Tibial nerve (tissue), 4 donors: ENCODE measurements at regions not wholly inside any gene's neighbourhood (a gene's known extent, or its start where the extent isn't known, plus 50 kb on each side); places are given as distances from the start of the nearest gene placed in this dataset.

Experiments
- DNase-seq, 2 donors: peaks; one replicate each; pipeline ENCODE4 v3.0.0-alpha.2; 2019; ENCODE audit warnings: low spot score in 2 of 2
- H3K27ac ChIP-seq, 4 donors: fragments of 200-600 bp; sonication (generic) in 3 of 4; one replicate each; pipeline ENCODE4 v1.5.1; 2017 to 2019; ENCODE audit warnings: mild to moderate bottlenecking in 1 of 4
- H3K27me3 ChIP-seq, 2 donors: fragments of 200-600 bp; sonication (generic) in 1 of 2; one replicate each; pipeline versions ENCODE4 v1.5.1 to v1.6.0; 2017 to 2019
- H3K36me3 ChIP-seq, 3 donors: fragments of 200-600 bp; sonication (generic); one replicate each; pipeline ENCODE4 v1.5.1; 2018 to 2019
- H3K4me1 ChIP-seq, 4 donors: fragments of 200-600 bp; sonication (generic) in 3 of 4; one replicate each; pipeline ENCODE4 v1.5.1; 2017 to 2019
- H3K4me3 ChIP-seq, 4 donors: fragments of 200-600 bp; sonication (generic) in 3 of 4; one replicate each; pipeline ENCODE4 v1.5.1; 2017 to 2019; ENCODE audit warnings: mild to moderate bottlenecking in 1 of 4, moderate library complexity in 1 of 4
- H3K9me3 ChIP-seq, 4 donors: fragments of 200-600 bp; sonication (generic) in 3 of 4; one replicate each; pipeline ENCODE4 v1.5.1; 2017 to 2019
- EP300 ChIP-seq, 2 donors: sonication (generic); formaldehyde crosslinking; IDR thresholded peaks; one replicate each; pipeline ENCODE4 v1.6.1; 2017; ENCODE audit warnings: antibody characterized with exemption in 2 of 2, mild to moderate bottlenecking in 1 of 2
- POLR2A ChIP-seq, 2 donors: fragments of 450-650 bp; IDR thresholded peaks; one replicate each; pipeline ENCODE4 v1.6.1; 2017; ENCODE audit warnings: antibody characterized with exemption in 2 of 2, mild to moderate bottlenecking in 2 of 2, moderate library complexity in 2 of 2
- WGBS, 2 donors: methylation state at CpG; one replicate each; pipeline ENCODE4 v1.1.5; 2018; 5-methylcytosine and 5-hydroxymethylcytosine counted together
- TF ChIP-seq, protein P1 (sequence below), 5 experiments: fragments of 200-600 bp in 3 of 5; fragments of 450-650 bp in 2 of 5; sonication (generic) in 3 of 5; IDR thresholded peaks; one replicate each; pipeline ENCODE4 v1.5.1; 2016 to 2019; ENCODE audit warnings: antibody characterized with exemption in 5 of 5, mild to moderate bottlenecking in 3 of 5, moderate library complexity in 2 of 5

DNA sequence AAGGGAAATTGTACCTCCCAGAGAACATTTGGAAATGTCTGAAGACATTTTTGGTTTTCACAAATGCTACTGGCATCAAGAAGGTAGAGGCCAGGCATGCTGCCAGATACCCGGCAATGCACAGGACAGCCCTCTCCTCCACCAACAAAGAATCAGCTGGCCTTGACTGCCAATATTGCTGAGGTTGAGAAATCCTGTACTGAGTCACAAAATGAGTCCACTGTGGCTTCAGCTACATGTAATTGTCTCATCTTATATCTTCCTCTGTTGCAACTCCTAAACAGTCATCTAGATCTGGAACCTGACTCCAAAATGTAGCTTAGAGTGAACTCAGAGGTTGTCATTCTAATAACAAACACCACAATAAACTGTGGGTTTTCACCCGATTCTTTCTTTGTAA, 327.5 kb upstream of the POGK start:
- TF ChIP-seq, protein P1, sequence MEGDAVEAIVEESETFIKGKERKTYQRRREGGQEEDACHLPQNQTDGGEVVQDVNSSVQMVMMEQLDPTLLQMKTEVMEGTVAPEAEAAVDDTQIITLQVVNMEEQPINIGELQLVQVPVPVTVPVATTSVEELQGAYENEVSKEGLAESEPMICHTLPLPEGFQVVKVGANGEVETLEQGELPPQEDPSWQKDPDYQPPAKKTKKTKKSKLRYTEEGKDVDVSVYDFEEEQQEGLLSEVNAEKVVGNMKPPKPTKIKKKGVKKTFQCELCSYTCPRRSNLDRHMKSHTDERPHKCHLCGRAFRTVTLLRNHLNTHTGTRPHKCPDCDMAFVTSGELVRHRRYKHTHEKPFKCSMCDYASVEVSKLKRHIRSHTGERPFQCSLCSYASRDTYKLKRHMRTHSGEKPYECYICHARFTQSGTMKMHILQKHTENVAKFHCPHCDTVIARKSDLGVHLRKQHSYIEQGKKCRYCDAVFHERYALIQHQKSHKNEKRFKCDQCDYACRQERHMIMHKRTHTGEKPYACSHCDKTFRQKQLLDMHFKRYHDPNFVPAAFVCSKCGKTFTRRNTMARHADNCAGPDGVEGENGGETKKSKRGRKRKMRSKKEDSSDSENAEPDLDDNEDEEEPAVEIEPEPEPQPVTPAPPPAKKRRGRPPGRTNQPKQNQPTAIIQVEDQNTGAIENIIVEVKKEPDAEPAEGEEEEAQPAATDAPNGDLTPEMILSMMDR (IDR thresholded peaks at IDR 0.05), result no peak
- TF ChIP-seq POLR2A (IDR thresholded peaks at IDR 0.05) (no peak), EP300 (IDR thresholded peaks at IDR 0.05) (no peak)
- H3K27me3 ChIP-seq, result no peaks in the 10 kb centered on the region
- peaks cover 0 to 14% (median 5%) of the 10 kb centered on the region in 4 donors for H3K9me3 ChIP-seq
- H3K27ac ChIP-seq, result no peak overlapping the region
- 72 to 89% methylated on average over 2 of the region's 2 CpGs for WGBS, 2 donors
- no peaks in the 10 kb centered on the region for H3K36me3 ChIP-seq
- H3K4me3 ChIP-seq, result no peak overlapping the region
- H3K4me1 ChIP-seq, result no peaks in the 10 kb centered on the region
- DNase-seq, result no peak

DNA sequence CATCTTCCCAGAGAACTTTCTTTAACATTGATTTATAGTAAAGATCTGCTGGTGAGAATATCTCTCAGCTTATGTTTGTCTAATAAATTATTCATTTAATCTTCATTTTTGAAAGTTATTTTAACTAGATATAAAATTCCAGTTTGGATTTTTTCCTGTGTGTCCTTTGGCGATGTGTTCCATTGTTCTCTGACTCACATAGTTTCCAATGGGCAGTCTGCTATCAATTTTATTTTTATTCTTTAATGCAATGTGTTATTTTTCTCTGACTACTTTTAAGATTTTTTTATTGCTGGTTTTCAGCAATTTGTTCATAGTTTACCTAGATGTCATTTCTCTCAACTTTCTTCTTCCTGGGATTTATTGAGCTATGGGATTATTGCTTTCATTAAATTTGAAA, 325.2 kb upstream of the POGK start:
- no peak for DNase-seq
- TF ChIP-seq EP300 (IDR thresholded peaks at IDR 0.05) (no peak), POLR2A (IDR thresholded peaks at IDR 0.05) (no peak)
- TF ChIP-seq, protein P1 (IDR thresholded peaks at IDR 0.05), result no peak
- H3K27ac ChIP-seq, result no peak overlapping the region
- H3K4me1 ChIP-seq, result no peaks in the 10 kb centered on the region
- no peak overlapping the region for H3K4me3 ChIP-seq
- WGBS, 2 donors, result 92 to 98% methylated on average over 1 of the region's 1 CpG
- no peaks in the 10 kb centered on the region for H3K36me3 ChIP-seq
- peaks cover 0 to 14% (median 5%) of the 10 kb centered on the region in 4 donors for H3K9me3 ChIP-seq
- H3K27me3 ChIP-seq, result no peaks in the 10 kb centered on the region

DNA sequence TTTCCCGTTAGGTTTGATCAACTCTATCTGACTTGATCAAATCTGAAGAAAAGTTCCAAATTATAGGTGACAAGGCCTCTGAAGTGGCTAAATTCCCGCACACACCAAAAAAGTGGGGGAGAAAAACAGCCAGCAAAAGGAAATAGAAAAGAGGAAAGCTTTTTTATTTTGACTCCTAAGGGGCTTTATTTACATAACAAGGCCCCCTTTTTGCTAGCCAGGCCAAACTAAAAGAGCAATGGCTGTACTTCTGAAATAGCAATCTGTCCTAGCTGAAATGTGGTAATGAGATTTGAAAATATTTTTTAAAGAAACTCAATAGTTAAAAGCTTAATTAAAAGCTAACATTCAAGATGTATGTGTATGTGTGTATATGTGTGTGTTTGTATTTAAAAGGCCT, 311.5 kb upstream of the POGK start:
- WGBS, 2 donors, result 53 to 66% methylated on average over 2 of the region's 2 CpGs
- H3K4me3 ChIP-seq, result no peak overlapping the region
- no peak for DNase-seq
- no peaks in the 10 kb centered on the region for H3K4me1 ChIP-seq
- H3K27ac ChIP-seq, result no peak overlapping the region
- no peaks in the 10 kb centered on the region for H3K9me3 ChIP-seq
- no peaks in the 10 kb centered on the region for H3K27me3 ChIP-seq
- TF ChIP-seq, protein P1 (IDR thresholded peaks at IDR 0.05), result no peak
- TF ChIP-seq POLR2A (IDR thresholded peaks at IDR 0.05) (no peak), EP300 (IDR thresholded peaks at IDR 0.05) (no peak)
- no peaks in the 10 kb centered on the region for H3K36me3 ChIP-seq

DNA sequence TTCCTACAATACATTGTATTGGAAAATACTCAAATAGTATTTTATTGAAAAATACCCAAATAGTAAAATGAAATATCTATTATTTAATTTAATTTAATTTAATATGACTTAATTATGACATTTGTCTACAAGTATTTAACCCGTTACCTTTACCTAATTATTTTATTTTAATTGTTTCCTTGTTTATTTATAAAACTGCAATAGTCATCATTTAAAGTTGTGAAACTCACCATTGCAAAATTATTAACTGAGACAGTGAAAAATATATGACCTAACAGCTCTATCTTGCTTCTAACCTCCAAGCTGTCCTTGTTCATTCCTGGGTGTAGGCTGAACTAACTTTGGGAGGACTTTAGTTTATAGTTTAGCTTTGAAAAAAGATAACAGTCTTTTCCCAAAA, 300.6 kb upstream of the POGK start:
- no peaks in the 10 kb centered on the region for H3K36me3 ChIP-seq
- TF ChIP-seq, protein P1 (IDR thresholded peaks at IDR 0.05), result no peak
- no peak for TF ChIP-seq POLR2A (IDR thresholded peaks at IDR 0.05)
- TF ChIP-seq EP300 (IDR thresholded peaks at IDR 0.05), result no peak
- H3K4me1 ChIP-seq, result no peaks in the 10 kb centered on the region
- no peak overlapping the region for H3K27ac ChIP-seq
- no peak overlapping the region for H3K4me3 ChIP-seq
- H3K9me3 ChIP-seq, result no peaks in the 10 kb centered on the region
- 66 to 67% methylated on average over 1 of the region's 1 CpG for WGBS, 2 donors
- DNase-seq, result no peak
- no peaks in the 10 kb centered on the region for H3K27me3 ChIP-seq

DNA sequence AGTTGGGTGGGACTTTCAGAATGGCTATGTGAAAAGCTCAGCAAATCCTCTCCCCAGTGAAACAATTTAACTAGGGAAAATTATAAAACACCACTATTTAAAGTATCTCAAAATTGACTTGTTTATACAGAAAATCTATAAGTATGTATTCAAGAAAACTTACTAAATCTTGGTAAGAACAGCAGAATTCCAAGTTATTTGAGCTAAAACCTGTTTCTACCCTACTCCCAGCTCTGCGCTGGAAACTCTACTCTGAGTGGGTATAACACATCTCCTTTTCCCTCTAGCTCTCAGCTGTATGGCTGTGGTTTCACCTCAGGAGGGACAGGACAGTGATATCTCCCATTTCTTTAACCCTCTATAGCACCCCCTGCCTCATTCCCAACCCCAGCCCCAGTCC, 295.2 kb upstream of the POGK start:
- no peak overlapping the region for H3K4me3 ChIP-seq
- no peak for DNase-seq
- H3K36me3 ChIP-seq, result no peaks in the 10 kb centered on the region
- H3K27ac ChIP-seq, result no peak overlapping the region
- H3K9me3 ChIP-seq, result peaks cover 0 to 23% (median 0%) of the 10 kb centered on the region in 4 donors
- TF ChIP-seq, protein P1 (IDR thresholded peaks at IDR 0.05), result no peak
- no peak for TF ChIP-seq POLR2A (IDR thresholded peaks at IDR 0.05)
- no peak for TF ChIP-seq EP300 (IDR thresholded peaks at IDR 0.05)
- no peaks in the 10 kb centered on the region for H3K4me1 ChIP-seq
- 90 to 94% methylated on average over 1 of the region's 1 CpG for WGBS, 2 donors
- H3K27me3 ChIP-seq, result no peaks in the 10 kb centered on the region
